DOHH2 (cell line): ENCODE measurements at regions not wholly inside any gene's neighbourhood (a gene's known extent, or its start where the extent isn't known, plus 50 kb on each side); places are given as distances from the start of the nearest gene placed in this dataset.

ENCODE experiments used
- EZH2phosphoT487 ChIP-seq: fragments of 200-600 bp; sonication (generic); IDR thresholded peaks from 2 replicates; pipeline ENCODE4 v1.6.1; 2017; ENCODE audit warnings: borderline replicate concordance, mild to moderate bottlenecking, antibody characterized with exemption, low read length, moderate library complexity, mixed read lengths
- TF ChIP-seq, protein P1 (sequence below): fragments of 200-600 bp; sonication (generic); IDR thresholded peaks from one replicate; pipeline ENCODE4 v1.5.1; 2014; ENCODE audit warnings: antibody characterized with exemption, mild to moderate bottlenecking, low read depth, low read length; ENCODE audit not compliant: poor library complexity, severe bottlenecking

DNA sequence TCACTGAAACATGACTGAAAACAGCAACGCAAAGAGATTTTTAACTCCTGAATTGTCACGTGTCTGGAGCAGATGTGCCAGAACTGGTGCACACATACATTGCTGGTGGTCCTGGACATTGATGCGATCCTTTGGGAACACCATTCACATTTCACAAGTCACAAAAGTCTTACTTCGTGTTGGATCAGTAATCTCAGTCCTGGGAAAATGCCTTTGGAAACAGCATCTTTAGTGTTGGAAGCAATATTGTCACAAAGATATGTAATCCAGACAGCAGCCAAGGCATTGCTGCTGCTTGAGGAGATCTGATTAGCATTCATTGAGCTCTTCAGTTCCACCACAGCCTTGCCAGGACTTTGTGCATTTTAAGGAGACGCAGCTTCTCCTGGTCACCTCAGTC lies 126.2 kb upstream of the SH3BP4 start:
- TF ChIP-seq, protein P1, sequence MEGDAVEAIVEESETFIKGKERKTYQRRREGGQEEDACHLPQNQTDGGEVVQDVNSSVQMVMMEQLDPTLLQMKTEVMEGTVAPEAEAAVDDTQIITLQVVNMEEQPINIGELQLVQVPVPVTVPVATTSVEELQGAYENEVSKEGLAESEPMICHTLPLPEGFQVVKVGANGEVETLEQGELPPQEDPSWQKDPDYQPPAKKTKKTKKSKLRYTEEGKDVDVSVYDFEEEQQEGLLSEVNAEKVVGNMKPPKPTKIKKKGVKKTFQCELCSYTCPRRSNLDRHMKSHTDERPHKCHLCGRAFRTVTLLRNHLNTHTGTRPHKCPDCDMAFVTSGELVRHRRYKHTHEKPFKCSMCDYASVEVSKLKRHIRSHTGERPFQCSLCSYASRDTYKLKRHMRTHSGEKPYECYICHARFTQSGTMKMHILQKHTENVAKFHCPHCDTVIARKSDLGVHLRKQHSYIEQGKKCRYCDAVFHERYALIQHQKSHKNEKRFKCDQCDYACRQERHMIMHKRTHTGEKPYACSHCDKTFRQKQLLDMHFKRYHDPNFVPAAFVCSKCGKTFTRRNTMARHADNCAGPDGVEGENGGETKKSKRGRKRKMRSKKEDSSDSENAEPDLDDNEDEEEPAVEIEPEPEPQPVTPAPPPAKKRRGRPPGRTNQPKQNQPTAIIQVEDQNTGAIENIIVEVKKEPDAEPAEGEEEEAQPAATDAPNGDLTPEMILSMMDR, result no peak
- TF ChIP-seq EZH2phosphoT487, result no peak
